GM18867 (cell line): ENCODE measurements at regions not wholly inside any gene's neighbourhood (a gene's known extent, or its start where the extent isn't known, plus 50 kb on each side); places are given as distances from the start of the nearest gene placed in this dataset.
"Not testable (repeated sequence)": the region's sequence is repeated elsewhere in the genome, so short reads cannot be mapped to it uniquely, and the experiment has no call there.

Experiments used
- ATAC-seq: cut with Tn5 transposase; IDR thresholded peaks from one replicate; pipeline ENCODE4 v1.9.1; 2021; ENCODE audit warnings: mild to moderate bottlenecking, moderate library complexity; ENCODE audit not compliant: unreplicated experiment

GRCh38 chr20:12564979-12565378 is 443.8 kb upstream of the SPTLC3 start:
- ATAC-seq: no peak

- ATAC-seq: no peak
Observed at GRCh38 chr20:12566596-12566995, 442.2 kb upstream of the SPTLC3 start.

GRCh38 chr20:12570371-12570770 is 438.4 kb upstream of the SPTLC3 start:
- no peak for ATAC-seq

GRCh38 chr20:12573442-12573841 is 435.3 kb upstream of the SPTLC3 start:
- ATAC-seq: no peak

- no peak for ATAC-seq
Observed at GRCh38 chr20:12575352-12576095, 433.2 kb upstream of the SPTLC3 start.

- ATAC-seq: no peak
Observed at GRCh38 chr20:12577213-12577612, 431.6 kb upstream of the SPTLC3 start.

GRCh38 chr20:12581644-12582289 is 427.0 kb upstream of the SPTLC3 start:
- ATAC-seq: no peak

- not testable (repeated sequence) for ATAC-seq
Observed at GRCh38 chr20:12582710-12583109, 426.1 kb upstream of the SPTLC3 start.

GRCh38 chr20:12591949-12592470 is 416.8 kb upstream of the SPTLC3 start:
- ATAC-seq: no peak

- ATAC-seq: no peak
Observed at GRCh38 chr20:12592756-12593155, 416.0 kb upstream of the SPTLC3 start.

GRCh38 chr20:12593342-12593873 is 415.4 kb upstream of the SPTLC3 start:
- ATAC-seq: no peak

- ATAC-seq: no peak
Observed at GRCh38 chr20:12594410-12595088, 414.2 kb upstream of the SPTLC3 start.

GRCh38 chr20:12595841-12596240 is 412.9 kb upstream of the SPTLC3 start:
- no peak for ATAC-seq

GRCh38 chr20:12596863-12597262 is 411.9 kb upstream of the SPTLC3 start:
- no peak for ATAC-seq

GRCh38 chr20:12597551-12597950 is 411.2 kb upstream of the SPTLC3 start:
- no peak for ATAC-seq

GRCh38 chr20:12598894-12599293 is 409.9 kb upstream of the SPTLC3 start:
- ATAC-seq: no peak

- no peak for ATAC-seq
Observed at GRCh38 chr20:12599494-12599893, 409.3 kb upstream of the SPTLC3 start.

- no peak for ATAC-seq
Observed at GRCh38 chr20:12605751-12606150, 403.0 kb upstream of the SPTLC3 start.

- ATAC-seq: no peak
Observed at GRCh38 chr20:12610871-12611270, 397.9 kb upstream of the SPTLC3 start.

GRCh38 chr20:12614764-12615163 is 394.0 kb upstream of the SPTLC3 start:
- no peak for ATAC-seq

- no peak for ATAC-seq
Observed at GRCh38 chr20:12617076-12617475, 391.7 kb upstream of the SPTLC3 start.
